GM12891 (cell line): ENCODE measurements at regions not wholly inside any gene's neighbourhood (a gene's known extent, or its start where the extent isn't known, plus 50 kb on each side); places are given as distances from the start of the nearest gene placed in this dataset.

ENCODE experiments used
- DNase-seq: peaks from one replicate; pipeline ENCODE4 v3.0.0; 2011; ENCODE audit warnings: low spot score; ENCODE audit not compliant: insufficient read length
- FAIRE-seq: peaks from 2 replicates; lab custom pipeline; 2011; peaks lifted over from hg19 to GRCh38; lab: Jason Lieb, UNC
- PAX5 ChIP-seq: IDR thresholded peaks from 2 replicates; pipeline ENCODE4 v1.6.1; 2011; ENCODE audit warnings: low read length, moderate library complexity, mild to moderate bottlenecking; ENCODE audit not compliant: insufficient read depth, severe bottlenecking
- POLR2A ChIP-seq: IDR thresholded peaks from 2 replicates; pipeline ENCODE4 v1.6.1; 2011; ENCODE audit warnings: low read depth, low read length, control low read depth
- POLR2AphosphoS5 ChIP-seq: IDR thresholded peaks from 2 replicates; pipeline ENCODE4 v1.6.1; 2011; ENCODE audit warnings: low read depth, low read length, control low read depth
- POU2F2 ChIP-seq: IDR thresholded peaks from 2 replicates; pipeline ENCODE4 v1.6.1; 2011; ENCODE audit warnings: low read depth, mild to moderate bottlenecking, control low read depth, low read length, moderate library complexity
- SPI1 ChIP-seq: IDR thresholded peaks from 2 replicates; pipeline ENCODE4 v1.6.1; 2011; ENCODE audit warnings: low read depth, low read length, control low read depth
- TAF1 ChIP-seq: IDR thresholded peaks from 2 replicates; pipeline ENCODE4 v1.6.1; 2011; ENCODE audit warnings: low read depth, low read length, control low read depth

DNA sequence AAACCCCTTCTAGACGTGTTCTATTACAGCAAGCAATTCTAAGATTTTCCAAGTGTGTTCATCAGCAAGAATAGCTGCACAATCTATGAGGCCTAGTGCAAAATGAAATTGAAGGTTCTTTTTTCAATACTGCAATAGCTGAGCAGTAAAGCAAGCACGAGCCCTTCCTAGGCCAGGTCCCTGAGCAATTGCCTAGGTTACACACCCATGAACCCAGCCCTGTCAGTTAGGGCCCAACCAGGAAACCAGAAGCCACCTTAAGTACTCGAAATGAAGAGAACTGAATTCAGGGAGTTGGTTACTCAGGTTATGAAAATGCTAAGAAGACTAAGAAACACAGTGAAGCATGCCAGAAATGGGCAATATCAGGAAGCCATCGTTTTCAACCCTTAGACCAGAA is 52.0 kb upstream of the VWC2 start:
- no peak for FAIRE-seq
- no peak for DNase-seq
- TF ChIP-seq SPI1, result no peak
- TF ChIP-seq POLR2A, result no peak
- no peak for TF ChIP-seq POU2F2
- no peak for TF ChIP-seq POLR2AphosphoS5
- TF ChIP-seq TAF1, result no peak
- no peak for TF ChIP-seq PAX5
